ENCODE measurements at regions not wholly inside any gene's neighbourhood (a gene's known extent, or its start where the extent isn't known, plus 50 kb on each side); places are given as distances from the start of the nearest gene placed in this dataset.

DNA sequence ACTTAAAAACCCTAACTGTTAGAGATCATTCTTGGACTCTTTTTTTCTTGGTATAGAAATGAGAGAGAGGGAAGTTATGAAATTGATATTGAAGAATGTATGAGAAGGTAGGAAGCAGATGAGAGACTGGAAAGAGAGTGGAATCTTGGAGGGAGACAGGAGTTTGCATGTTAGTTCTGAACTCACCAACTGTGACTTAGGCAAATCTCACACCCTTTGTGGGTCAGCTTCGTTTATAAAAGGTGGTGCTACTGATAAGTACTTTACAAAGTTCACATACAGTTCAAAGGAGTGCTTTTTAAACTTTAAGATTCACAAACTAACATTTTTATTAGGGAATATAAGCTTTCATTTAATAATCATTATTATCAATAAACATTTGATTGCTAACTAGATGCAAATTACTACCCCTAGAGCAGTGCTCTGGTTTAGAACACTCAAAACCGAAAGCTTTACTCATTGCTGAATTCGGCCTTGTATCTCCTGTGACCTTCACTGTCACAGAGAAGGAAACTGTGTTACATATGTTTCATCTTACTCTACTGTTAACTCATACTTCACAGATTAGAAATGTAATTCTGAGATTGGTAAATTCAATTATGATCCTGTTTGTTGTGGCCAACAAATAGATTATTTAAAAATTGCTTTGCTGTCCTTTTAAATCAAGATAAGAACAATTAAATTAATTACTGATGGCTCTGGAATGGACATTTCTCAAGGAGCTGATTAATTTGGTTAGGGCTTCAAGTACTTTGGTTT lies 143.2 kb downstream of the RMI1 start:
- no peaks in the 10 kb centered on the region for H3K9me3 Mint-ChIP-seq
- no peak overlapping the region for H3K27ac Mint-ChIP-seq
- no peaks in the 10 kb centered on the region for H3K27me3 Mint-ChIP-seq (ENCODE audit: low read depth)
- no peak for ATAC-seq
- H3K4me3 Mint-ChIP-seq, result no peak overlapping the region
- ChIA-PET POLR2A (no interaction called here), CTCF (interaction anchor here (1.3 kb wide), 1 partner anchor 49 kb away, joined by 3 read pairs; no protein-coding TSS in a partner anchor)
- H3K36me3 Mint-ChIP-seq, result no peaks in the 10 kb centered on the region
- H3K4me1 Mint-ChIP-seq, result 0 out of 2 replicates have a peak, but pooled peaks cover 3% of the 10 kb centered on the region
- no peak for DNase-seq (ENCODE audit: low spot score)
- TF ChIP-seq SMAD4 (CRISPR knock-in tag; IDR thresholded peaks at IDR 0.05) (no peak), GABPB1 (CRISPR knock-in tag; IDR thresholded peaks at IDR 0.05) (no peak), RORB (CRISPR knock-in tag; IDR thresholded peaks at IDR 0.05) (no peak), EMX1 (CRISPR knock-in tag; IDR thresholded peaks at IDR 0.05) (no peak), JUN (CRISPR knock-in tag; IDR thresholded peaks at IDR 0.05) (no peak), ZNF396 (CRISPR knock-in tag; IDR thresholded peaks at IDR 0.05; ENCODE audit: borderline replicate concordance) (no peak), MYBL2 (CRISPR knock-in tag; IDR thresholded peaks at IDR 0.05) (no peak), ZNF263 (CRISPR knock-in tag; IDR thresholded peaks at IDR 0.05; ENCODE audit: low read depth) (no peak), ZNF317 (CRISPR knock-in tag; IDR thresholded peaks at IDR 0.05; ENCODE audit: borderline replicate concordance, low read depth) (no peak)
- TF ChIP-seq, protein P1, sequence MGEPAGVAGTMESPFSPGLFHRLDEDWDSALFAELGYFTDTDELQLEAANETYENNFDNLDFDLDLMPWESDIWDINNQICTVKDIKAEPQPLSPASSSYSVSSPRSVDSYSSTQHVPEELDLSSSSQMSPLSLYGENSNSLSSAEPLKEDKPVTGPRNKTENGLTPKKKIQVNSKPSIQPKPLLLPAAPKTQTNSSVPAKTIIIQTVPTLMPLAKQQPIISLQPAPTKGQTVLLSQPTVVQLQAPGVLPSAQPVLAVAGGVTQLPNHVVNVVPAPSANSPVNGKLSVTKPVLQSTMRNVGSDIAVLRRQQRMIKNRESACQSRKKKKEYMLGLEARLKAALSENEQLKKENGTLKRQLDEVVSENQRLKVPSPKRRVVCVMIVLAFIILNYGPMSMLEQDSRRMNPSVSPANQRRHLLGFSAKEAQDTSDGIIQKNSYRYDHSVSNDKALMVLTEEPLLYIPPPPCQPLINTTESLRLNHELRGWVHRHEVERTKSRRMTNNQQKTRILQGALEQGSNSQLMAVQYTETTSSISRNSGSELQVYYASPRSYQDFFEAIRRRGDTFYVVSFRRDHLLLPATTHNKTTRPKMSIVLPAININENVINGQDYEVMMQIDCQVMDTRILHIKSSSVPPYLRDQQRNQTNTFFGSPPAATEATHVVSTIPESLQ (CRISPR knock-in tag; IDR thresholded peaks at IDR 0.05), result no peak
- TF ChIP-seq, protein P2, sequence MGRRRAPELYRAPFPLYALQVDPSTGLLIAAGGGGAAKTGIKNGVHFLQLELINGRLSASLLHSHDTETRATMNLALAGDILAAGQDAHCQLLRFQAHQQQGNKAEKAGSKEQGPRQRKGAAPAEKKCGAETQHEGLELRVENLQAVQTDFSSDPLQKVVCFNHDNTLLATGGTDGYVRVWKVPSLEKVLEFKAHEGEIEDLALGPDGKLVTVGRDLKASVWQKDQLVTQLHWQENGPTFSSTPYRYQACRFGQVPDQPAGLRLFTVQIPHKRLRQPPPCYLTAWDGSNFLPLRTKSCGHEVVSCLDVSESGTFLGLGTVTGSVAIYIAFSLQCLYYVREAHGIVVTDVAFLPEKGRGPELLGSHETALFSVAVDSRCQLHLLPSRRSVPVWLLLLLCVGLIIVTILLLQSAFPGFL (CRISPR knock-in tag; IDR thresholded peaks at IDR 0.05; ENCODE audit: borderline replicate concordance), result no peak
- TF ChIP-seq, protein P3, sequence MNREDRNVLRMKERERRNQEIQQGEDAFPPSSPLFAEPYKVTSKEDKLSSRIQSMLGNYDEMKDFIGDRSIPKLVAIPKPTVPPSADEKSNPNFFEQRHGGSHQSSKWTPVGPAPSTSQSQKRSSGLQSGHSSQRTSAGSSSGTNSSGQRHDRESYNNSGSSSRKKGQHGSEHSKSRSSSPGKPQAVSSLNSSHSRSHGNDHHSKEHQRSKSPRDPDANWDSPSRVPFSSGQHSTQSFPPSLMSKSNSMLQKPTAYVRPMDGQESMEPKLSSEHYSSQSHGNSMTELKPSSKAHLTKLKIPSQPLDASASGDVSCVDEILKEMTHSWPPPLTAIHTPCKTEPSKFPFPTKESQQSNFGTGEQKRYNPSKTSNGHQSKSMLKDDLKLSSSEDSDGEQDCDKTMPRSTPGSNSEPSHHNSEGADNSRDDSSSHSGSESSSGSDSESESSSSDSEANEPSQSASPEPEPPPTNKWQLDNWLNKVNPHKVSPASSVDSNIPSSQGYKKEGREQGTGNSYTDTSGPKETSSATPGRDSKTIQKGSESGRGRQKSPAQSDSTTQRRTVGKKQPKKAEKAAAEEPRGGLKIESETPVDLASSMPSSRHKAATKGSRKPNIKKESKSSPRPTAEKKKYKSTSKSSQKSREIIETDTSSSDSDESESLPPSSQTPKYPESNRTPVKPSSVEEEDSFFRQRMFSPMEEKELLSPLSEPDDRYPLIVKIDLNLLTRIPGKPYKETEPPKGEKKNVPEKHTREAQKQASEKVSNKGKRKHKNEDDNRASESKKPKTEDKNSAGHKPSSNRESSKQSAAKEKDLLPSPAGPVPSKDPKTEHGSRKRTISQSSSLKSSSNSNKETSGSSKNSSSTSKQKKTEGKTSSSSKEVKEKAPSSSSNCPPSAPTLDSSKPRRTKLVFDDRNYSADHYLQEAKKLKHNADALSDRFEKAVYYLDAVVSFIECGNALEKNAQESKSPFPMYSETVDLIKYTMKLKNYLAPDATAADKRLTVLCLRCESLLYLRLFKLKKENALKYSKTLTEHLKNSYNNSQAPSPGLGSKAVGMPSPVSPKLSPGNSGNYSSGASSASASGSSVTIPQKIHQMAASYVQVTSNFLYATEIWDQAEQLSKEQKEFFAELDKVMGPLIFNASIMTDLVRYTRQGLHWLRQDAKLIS (CRISPR knock-in tag; IDR thresholded peaks at IDR 0.05; ENCODE audit: borderline replicate concordance), result no peak
- TF ChIP-seq, protein P4, sequence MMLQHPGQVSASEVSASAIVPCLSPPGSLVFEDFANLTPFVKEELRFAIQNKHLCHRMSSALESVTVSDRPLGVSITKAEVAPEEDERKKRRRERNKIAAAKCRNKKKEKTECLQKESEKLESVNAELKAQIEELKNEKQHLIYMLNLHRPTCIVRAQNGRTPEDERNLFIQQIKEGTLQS (CRISPR knock-in tag; conservative IDR thresholded peaks at IDR 0.05), result no peak
- TF ChIP-seq, protein P5, sequence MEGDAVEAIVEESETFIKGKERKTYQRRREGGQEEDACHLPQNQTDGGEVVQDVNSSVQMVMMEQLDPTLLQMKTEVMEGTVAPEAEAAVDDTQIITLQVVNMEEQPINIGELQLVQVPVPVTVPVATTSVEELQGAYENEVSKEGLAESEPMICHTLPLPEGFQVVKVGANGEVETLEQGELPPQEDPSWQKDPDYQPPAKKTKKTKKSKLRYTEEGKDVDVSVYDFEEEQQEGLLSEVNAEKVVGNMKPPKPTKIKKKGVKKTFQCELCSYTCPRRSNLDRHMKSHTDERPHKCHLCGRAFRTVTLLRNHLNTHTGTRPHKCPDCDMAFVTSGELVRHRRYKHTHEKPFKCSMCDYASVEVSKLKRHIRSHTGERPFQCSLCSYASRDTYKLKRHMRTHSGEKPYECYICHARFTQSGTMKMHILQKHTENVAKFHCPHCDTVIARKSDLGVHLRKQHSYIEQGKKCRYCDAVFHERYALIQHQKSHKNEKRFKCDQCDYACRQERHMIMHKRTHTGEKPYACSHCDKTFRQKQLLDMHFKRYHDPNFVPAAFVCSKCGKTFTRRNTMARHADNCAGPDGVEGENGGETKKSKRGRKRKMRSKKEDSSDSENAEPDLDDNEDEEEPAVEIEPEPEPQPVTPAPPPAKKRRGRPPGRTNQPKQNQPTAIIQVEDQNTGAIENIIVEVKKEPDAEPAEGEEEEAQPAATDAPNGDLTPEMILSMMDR (IDR thresholded peaks at IDR 0.05), result no peak
- TF ChIP-seq, protein P6, sequence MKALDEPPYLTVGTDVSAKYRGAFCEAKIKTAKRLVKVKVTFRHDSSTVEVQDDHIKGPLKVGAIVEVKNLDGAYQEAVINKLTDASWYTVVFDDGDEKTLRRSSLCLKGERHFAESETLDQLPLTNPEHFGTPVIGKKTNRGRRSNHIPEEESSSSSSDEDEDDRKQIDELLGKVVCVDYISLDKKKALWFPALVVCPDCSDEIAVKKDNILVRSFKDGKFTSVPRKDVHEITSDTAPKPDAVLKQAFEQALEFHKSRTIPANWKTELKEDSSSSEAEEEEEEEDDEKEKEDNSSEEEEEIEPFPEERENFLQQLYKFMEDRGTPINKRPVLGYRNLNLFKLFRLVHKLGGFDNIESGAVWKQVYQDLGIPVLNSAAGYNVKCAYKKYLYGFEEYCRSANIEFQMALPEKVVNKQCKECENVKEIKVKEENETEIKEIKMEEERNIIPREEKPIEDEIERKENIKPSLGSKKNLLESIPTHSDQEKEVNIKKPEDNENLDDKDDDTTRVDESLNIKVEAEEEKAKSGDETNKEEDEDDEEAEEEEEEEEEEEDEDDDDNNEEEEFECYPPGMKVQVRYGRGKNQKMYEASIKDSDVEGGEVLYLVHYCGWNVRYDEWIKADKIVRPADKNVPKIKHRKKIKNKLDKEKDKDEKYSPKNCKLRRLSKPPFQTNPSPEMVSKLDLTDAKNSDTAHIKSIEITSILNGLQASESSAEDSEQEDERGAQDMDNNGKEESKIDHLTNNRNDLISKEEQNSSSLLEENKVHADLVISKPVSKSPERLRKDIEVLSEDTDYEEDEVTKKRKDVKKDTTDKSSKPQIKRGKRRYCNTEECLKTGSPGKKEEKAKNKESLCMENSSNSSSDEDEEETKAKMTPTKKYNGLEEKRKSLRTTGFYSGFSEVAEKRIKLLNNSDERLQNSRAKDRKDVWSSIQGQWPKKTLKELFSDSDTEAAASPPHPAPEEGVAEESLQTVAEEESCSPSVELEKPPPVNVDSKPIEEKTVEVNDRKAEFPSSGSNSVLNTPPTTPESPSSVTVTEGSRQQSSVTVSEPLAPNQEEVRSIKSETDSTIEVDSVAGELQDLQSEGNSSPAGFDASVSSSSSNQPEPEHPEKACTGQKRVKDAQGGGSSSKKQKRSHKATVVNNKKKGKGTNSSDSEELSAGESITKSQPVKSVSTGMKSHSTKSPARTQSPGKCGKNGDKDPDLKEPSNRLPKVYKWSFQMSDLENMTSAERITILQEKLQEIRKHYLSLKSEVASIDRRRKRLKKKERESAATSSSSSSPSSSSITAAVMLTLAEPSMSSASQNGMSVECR (CRISPR knock-in tag; IDR thresholded peaks at IDR 0.05; ENCODE audit: borderline replicate concordance), result no peak
- TF ChIP-seq, protein P7, sequence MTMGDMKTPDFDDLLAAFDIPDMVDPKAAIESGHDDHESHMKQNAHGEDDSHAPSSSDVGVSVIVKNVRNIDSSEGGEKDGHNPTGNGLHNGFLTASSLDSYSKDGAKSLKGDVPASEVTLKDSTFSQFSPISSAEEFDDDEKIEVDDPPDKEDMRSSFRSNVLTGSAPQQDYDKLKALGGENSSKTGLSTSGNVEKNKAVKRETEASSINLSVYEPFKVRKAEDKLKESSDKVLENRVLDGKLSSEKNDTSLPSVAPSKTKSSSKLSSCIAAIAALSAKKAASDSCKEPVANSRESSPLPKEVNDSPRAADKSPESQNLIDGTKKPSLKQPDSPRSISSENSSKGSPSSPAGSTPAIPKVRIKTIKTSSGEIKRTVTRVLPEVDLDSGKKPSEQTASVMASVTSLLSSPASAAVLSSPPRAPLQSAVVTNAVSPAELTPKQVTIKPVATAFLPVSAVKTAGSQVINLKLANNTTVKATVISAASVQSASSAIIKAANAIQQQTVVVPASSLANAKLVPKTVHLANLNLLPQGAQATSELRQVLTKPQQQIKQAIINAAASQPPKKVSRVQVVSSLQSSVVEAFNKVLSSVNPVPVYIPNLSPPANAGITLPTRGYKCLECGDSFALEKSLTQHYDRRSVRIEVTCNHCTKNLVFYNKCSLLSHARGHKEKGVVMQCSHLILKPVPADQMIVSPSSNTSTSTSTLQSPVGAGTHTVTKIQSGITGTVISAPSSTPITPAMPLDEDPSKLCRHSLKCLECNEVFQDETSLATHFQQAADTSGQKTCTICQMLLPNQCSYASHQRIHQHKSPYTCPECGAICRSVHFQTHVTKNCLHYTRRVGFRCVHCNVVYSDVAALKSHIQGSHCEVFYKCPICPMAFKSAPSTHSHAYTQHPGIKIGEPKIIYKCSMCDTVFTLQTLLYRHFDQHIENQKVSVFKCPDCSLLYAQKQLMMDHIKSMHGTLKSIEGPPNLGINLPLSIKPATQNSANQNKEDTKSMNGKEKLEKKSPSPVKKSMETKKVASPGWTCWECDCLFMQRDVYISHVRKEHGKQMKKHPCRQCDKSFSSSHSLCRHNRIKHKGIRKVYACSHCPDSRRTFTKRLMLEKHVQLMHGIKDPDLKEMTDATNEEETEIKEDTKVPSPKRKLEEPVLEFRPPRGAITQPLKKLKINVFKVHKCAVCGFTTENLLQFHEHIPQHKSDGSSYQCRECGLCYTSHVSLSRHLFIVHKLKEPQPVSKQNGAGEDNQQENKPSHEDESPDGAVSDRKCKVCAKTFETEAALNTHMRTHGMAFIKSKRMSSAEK (CRISPR knock-in tag; IDR thresholded peaks at IDR 0.05; ENCODE audit: borderline replicate concordance), result no peak
